GM18858 (cell line): ENCODE measurements at regions not wholly inside any gene's neighbourhood (a gene's known extent, or its start where the extent isn't known, plus 50 kb on each side); places are given as distances from the start of the nearest gene placed in this dataset.
"Not testable (repeated sequence)": the region's sequence is repeated elsewhere in the genome, so short reads cannot be mapped to it uniquely, and the experiment has no call there.

Experiments used
- ATAC-seq: cut with Tn5 transposase; IDR thresholded peaks from one replicate; pipeline ENCODE4 v1.9.1; 2021; ENCODE audit not compliant: unreplicated experiment

GRCh38 chr1:182331387-182331786, 60.2 kb downstream of the GLUL start:
- ATAC-seq: no peak

- ATAC-seq: no peak
These were observed 61.3 kb downstream of the GLUL start for GRCh38 chr1:182330303-182330702.

GRCh38 chr1:182329471-182329870, 62.1 kb downstream of the GLUL start:
- no peak for ATAC-seq

GRCh38 chr1:182328591-182328990, 63.0 kb downstream of the GLUL start:
- ATAC-seq: no peak

- ATAC-seq: no peak
These were observed 66.3 kb downstream of the GLUL start for GRCh38 chr1:182325339-182325738.

- ATAC-seq: not testable (repeated sequence)
These were observed 70.1 kb downstream of the GLUL start for GRCh38 chr1:182321532-182321931.

- no peak for ATAC-seq
These were observed 73.9 kb downstream of the GLUL start for GRCh38 chr1:182317611-182318161.

- not testable (repeated sequence) for ATAC-seq
These were observed 75.1 kb downstream of the GLUL start for GRCh38 chr1:182316454-182316853.

- ATAC-seq: no peak
These were observed 76.4 kb downstream of the GLUL start for GRCh38 chr1:182315167-182315556.

- no peak for ATAC-seq
These were observed 81.8 kb downstream of the GLUL start for GRCh38 chr1:182309631-182310351.

GRCh38 chr1:182308826-182309225, 82.8 kb downstream of the GLUL start:
- no peak for ATAC-seq

GRCh38 chr1:182307486-182307885, 84.1 kb downstream of the GLUL start:
- not testable (repeated sequence) for ATAC-seq

GRCh38 chr1:182305861-182306260, 85.7 kb downstream of the GLUL start:
- ATAC-seq: no peak

- no peak for ATAC-seq
These were observed 87.0 kb downstream of the GLUL start for GRCh38 chr1:182304627-182305026.

- no peak for ATAC-seq
These were observed 87.4 kb downstream of the GLUL start for GRCh38 chr1:182304218-182304617.

GRCh38 chr1:182303778-182304177, 87.8 kb downstream of the GLUL start:
- ATAC-seq: peak; percentile 70

GRCh38 chr1:182301467-182302198, 90.0 kb downstream of the GLUL start:
- no peak for ATAC-seq

- ATAC-seq: no peak
These were observed 90.6 kb downstream of the GLUL start for GRCh38 chr1:182301026-182301436.

GRCh38 chr1:182299728-182300616, 91.6 kb downstream of the GLUL start:
- ATAC-seq: no peak

GRCh38 chr1:182299054-182299727, 92.4 kb downstream of the GLUL start:
- ATAC-seq: not testable (repeated sequence)

GRCh38 chr1:182297335-182297734, 94.3 kb downstream of the GLUL start:
- ATAC-seq: no peak
